NCI-H187 (cell line): ENCODE measurements at regions not wholly inside any gene's neighbourhood (a gene's known extent, or its start where the extent isn't known, plus 50 kb on each side); places are given as distances from the start of the nearest gene placed in this dataset.
A peak's percentile ranks its signal among the peaks of the same experiment; 100 is the strongest.
"Not testable (repeated sequence)": the region's sequence is repeated elsewhere in the genome, so short reads cannot be mapped to it uniquely, and the experiment has no call there.

Experiments
- DNase-seq, 2 experiments: peaks; one replicate each; lab custom pipeline; 2025; lab: John Stamatoyannopoulos, UW

DNA sequence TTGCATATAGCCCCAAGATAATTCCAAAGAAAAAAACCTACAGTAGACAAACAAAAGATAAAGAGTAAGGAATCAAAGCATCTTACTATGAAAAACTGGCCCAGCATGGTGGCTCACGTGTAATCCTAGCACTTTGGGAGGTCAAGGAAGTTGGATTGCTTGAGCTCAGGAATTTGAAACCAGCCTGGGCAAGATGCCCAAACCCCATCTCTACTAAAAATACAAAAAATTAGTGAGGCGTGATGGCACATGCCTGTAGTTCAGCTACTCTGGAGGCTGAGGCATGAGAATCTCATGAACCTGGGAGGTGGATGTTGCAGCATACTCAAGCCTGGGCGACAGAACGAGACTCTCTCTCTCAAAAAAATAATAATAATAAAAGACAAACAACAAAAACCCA, 764.7 kb upstream of the KIF2B start:
- DNase-seq = no peak

GRCh38 chr17:53046781-53047180, 775.9 kb upstream of the KIF2B start:
- DNase-seq = no peak

- DNase-seq = no peak
These were observed 782.7 kb upstream of the KIF2B start for GRCh38 chr17:53039981-53040380.

DNA sequence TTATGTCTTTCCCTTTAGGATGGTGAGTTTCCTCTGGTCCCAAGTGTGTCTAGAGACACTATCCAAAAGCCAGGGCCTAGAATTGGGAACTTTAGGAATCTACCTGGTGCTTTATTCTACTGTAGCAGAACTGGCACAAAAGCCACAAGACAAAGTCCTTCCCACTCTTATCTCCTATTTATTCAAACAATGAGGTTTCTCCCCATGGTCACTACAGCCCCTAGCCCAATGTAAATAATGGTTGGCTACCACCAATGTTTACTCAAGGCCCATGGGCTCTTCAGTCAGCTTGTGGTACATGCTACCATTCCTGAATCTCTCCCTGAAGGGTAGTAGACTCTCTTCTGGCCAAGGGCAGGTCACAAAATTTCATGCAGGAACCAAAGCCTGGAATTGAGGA, 789.4 kb upstream of the KIF2B start:
- no peak for DNase-seq

- DNase-seq = peak; percentile 12 to 37
These were observed 789.9 kb upstream of the KIF2B start for GRCh38 chr17:53032861-53033271.

DNA sequence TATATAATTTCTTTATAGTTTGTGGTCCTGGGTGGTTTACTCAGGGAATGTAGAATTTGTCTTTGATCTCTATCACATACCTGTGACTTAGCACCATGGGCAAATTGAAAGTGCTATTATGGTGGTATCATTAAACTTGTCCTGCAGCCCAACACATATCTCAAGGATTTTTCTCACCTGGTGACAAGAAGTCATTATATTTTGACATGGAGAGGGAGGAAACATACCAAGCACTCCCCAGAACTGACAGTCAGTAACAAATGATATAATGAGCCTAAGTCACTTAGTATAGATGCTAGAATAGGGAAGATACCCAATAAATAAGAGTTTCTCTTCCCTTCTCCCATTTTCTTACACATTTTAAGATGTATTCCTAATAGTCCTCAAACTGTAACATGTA, 805.5 kb upstream of the KIF2B start:
- DNase-seq = no peak

GRCh38 chr17:53016085-53016484, 806.6 kb upstream of the KIF2B start:
- no peak for DNase-seq

DNA sequence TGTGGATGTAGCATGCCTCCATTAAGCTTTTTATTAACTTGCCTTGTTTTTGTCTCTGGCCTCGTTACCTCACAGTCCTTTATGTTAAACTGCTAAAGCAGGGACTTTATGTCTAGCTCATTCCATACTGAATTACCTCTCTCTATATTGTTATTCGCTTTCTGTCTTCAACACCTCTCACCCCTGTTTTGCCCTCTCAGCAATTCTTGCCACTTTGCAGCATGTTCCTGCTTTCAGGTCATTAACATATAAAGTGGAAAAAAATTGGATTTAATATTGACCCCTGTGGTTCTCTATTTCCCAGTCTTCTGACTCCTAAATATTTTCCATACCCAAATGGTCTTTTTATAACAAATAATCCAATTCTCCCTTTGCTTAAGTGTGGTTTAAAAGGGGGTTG, 810.4 kb upstream of the KIF2B start:
- DNase-seq = no peak

GRCh38 chr17:53006006-53006405, 816.7 kb upstream of the KIF2B start:
- no peak for DNase-seq

- DNase-seq = no peak
These were observed 817.8 kb upstream of the KIF2B start for GRCh38 chr17:53004902-53005301.

DNA sequence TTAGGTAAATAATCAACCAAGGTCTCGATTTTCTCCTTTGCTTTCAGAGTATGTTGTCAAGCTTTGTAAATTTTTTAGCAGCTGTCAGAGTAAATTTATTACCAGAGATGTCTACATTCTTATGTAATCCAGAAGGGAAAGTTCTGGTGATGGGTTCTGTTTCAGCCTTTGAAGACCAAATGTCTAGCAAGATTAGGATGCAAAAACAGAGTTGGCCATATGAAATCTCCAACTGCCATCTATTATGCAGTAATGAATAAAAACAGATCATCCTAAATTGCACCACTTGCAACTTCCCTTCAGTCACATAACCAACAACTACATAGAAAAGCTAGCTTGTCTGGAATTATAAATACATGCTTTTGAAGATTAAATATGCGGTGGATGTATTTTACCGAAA, 826.8 kb upstream of the KIF2B start:
- no peak for DNase-seq

DNA sequence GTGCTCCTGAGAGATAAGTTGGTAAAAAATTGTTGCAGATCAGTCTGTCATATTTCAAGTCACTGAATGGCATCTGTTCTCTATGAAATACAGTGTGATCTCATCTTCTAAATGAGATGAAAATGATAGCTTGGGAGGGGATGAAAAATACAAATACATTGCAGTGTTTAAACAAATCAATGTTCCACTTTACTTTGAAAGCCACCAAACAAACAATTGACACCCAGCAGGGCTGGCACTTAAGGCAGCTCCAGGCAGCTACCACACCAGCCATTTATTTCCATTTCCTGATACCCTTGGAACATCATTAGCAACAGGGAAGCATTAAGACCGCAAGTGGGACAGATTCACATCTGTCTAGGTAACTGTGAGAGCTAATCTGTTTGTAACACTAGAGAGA, 827.6 kb upstream of the KIF2B start:
- DNase-seq = peak; percentile 55 to 71

- DNase-seq = no peak
These were observed 827.6 kb upstream of the CA10 start for GRCh38 chr17:52986056-52986662.

DNA sequence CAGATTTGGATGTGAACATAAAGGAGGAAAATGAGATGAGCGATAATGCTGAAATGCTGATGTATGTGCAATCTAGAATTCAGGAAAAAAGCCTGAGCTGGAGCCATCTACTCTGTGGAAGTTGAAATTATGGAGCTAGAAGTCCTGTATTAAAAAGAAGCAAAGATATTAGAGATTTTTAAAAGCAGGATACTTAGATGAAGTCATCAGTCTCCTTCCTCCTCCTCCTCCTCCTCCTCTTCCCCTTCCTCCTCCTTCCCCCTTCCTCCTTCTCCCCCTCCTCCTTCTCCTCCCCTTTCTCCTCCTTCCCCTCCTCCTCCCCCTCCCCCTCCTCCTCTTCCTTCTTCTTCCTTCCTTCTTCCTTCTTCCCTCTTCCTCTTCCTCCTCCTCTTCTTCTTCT, 823.8 kb upstream of the CA10 start:
- DNase-seq = no peak

DNA sequence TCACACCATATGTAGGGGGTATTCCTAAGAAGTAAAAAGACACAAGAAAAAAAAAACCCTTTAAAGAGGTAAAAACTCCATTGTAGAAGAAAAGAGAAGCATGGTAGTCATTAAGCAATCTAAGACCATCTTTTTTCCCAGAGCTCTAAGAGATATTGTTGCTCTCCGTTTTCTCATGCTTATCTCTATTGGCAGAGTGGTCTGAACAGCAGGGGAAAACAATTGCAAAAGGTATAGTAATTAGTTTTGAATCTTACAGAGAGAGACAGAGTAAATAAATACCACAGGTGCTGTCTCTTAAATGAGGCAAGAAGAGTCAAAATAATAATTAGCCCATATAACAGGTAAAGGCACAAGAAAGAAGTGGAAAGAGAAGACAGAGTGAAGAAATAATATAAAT, 821.4 kb upstream of the CA10 start:
- no peak for DNase-seq

GRCh38 chr17:52965856-52966255, 807.3 kb upstream of the CA10 start:
- DNase-seq = no peak

GRCh38 chr17:52961751-52962150, 803.2 kb upstream of the CA10 start:
- DNase-seq = not testable (repeated sequence)

- DNase-seq = no peak
These were observed 798.9 kb upstream of the CA10 start for GRCh38 chr17:52957411-52957810.

- no peak for DNase-seq
These were observed 788.9 kb upstream of the CA10 start for GRCh38 chr17:52947418-52947817.

GRCh38 chr17:52938623-52939230, 780.2 kb upstream of the CA10 start:
- DNase-seq = no peak

DNA sequence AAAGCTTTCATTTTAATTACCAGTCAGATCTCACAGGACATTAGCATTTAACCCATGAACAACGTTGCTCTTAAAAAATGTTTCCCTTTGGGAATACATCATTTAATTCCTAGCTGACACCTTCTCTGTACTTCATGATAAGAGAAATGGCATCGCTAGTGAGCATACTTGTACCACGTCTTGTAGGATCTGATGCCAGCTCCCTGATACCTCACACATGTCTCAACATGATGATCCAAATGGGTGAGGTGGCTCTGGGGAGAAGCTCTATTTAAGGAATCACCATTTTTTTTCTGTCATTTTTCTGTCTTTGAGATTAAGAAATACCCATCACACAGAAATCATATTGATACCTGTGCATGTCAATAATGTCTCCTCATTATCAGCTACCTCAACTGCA, 772.1 kb upstream of the CA10 start:
- no peak for DNase-seq

DNA sequence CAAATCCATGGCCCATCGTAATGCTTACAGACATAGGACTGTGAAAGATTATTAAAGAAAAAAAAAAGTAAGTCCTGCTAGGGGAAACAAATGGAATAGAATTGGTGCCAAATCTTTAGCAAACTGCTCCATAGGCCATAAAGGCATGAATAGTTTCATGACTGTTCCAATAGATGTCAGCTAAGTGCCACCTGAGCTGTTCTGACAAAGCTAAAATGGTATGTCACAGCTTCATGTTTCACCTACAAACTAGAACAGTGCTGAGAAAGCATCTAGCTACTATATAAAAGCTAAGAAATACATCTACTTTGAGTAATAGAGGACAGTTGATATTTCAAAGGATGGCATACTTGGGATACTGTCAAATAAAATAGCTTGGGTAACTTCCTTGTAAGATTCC, 771.6 kb upstream of the CA10 start:
- DNase-seq = no peak

DNA sequence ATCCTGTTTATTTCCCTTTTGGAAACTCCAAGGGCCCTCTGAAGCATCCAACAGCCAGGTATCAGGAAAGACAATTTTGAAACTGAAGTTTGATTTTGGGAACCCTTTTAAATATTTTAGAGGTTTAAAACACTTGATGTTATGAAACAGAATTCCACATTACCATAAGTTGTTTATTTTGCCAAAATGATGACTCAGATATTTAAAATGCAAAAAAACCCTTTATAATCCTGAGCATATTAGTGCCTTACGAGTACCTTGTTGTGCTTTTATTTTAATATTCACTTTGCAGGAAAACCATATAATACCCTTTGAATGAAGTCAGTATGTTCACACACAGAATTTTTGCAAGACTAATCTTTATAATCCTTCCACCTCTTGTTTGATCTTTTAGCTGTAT, 765.1 kb upstream of the CA10 start:
- no peak for DNase-seq

DNA sequence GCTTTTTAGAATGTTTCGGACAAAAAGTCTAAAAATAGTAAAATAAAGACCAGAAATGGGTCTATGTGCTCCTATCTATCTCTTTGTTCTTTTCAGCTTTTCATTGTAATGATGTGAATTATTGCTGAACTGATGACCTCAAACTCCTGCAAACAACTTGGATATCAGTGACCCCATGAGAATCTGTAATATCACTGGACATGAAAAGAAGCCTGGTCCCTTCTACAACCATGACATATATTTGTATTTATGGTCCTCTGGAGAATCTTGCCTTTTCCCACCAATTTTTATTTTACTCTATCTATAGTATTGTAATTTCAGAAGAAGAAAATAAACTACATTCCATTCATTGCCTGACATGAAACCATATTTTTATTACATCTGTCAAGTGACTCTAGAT, 740.7 kb upstream of the CA10 start:
- DNase-seq = no peak
